ENCODE measurements at regions not wholly inside any gene's neighbourhood (a gene's known extent, or its start where the extent isn't known, plus 50 kb on each side); places are given as distances from the start of the nearest gene placed in this dataset.

DNA sequence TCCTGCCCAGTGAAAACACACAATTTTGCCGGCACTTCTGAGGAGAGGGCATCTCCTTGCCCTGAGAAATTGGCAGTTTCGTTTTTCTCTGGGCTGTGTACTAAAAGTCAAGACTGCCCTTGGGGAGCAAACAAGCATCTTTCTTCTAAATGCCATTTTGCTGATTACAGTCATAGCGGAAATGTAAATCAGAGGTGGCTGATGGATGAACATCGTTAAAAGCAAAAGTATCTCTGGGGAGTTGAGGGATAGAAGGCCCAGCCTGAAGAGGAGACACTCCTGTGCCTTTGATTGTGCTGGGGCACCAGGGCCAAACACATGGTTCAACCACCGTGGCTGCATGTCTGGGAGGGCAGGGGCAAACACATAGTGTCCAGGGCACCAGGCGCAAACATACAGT is 49.8 kb downstream of the ABCC12 start:
- Histone ChIP-seq H3K4me2 (ENCODE audit: insufficient read depth, low read length) (no peak overlapping the region), H3K4me3 (ENCODE audit: insufficient read depth, low read length) (no peak overlapping the region), H3K79me2 (ENCODE audit: insufficient read depth, low read length) (no peaks in the 10 kb centered on the region), H3K4me1 (ENCODE audit: insufficient read depth, low read length) (peaks cover 3% of the 10 kb centered on the region), H3K27ac (ENCODE audit: low read depth, low read length) (no peak overlapping the region), H3K27me3 (ENCODE audit: insufficient read depth, low read length) (peaks cover 10% of the 10 kb centered on the region), H2AFZ (ENCODE audit: low read length) (no peak overlapping the region), H3K36me3 (ENCODE audit: insufficient read depth, low read length) (no peaks in the 10 kb centered on the region), H3K9me3 (ENCODE audit: low read depth, low read length) (no peaks in the 10 kb centered on the region), H4K20me1 (ENCODE audit: insufficient read depth, low read length) (no peaks in the 10 kb centered on the region)
- no peak for TF ChIP-seq CTCF (IDR thresholded peaks at IDR 0.05; ENCODE audit: extremely low read depth, low read depth, low read length)
- DNase-seq (ENCODE audit: insufficient read length, low spot score, missing footprints): no peak

DNA sequence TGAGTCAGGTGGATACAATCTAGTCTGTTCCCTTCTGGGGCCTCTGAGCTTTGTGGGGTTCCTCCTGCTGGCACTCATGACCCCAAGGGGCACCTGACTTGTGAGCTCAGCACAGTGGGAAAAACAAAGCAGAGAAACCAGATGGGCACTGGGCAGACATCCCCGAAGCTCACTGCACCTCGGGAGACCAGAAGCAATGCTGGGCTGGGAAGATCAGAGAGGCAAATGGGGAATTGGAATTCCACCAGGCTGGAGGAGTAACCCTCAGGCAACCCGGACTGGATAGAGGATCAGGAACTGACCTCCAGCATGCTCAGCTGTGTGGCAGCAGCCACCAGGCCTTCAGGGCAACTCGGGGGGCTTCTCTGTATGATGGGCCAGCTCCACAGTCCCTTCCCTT is 50.3 kb downstream of the ABCC12 start:
- Histone ChIP-seq H4K20me1 (ENCODE audit: insufficient read depth, low read length) (no peaks in the 10 kb centered on the region), H2AFZ (ENCODE audit: low read length) (no peak overlapping the region), H3K27me3 (ENCODE audit: insufficient read depth, low read length) (peaks cover 9% of the 10 kb centered on the region), H3K36me3 (ENCODE audit: insufficient read depth, low read length) (no peaks in the 10 kb centered on the region), H3K79me2 (ENCODE audit: insufficient read depth, low read length) (no peaks in the 10 kb centered on the region), H3K9me3 (ENCODE audit: low read depth, low read length) (no peaks in the 10 kb centered on the region), H3K4me1 (ENCODE audit: insufficient read depth, low read length) (peaks cover 3% of the 10 kb centered on the region), H3K4me2 (ENCODE audit: insufficient read depth, low read length) (no peak overlapping the region), H3K27ac (ENCODE audit: low read depth, low read length) (no peak overlapping the region), H3K4me3 (ENCODE audit: insufficient read depth, low read length) (no peak overlapping the region)
- no peak for TF ChIP-seq CTCF (IDR thresholded peaks at IDR 0.05; ENCODE audit: extremely low read depth, low read depth, low read length)
- DNase-seq (ENCODE audit: insufficient read length, low spot score, missing footprints): peak; percentile 17

DNA sequence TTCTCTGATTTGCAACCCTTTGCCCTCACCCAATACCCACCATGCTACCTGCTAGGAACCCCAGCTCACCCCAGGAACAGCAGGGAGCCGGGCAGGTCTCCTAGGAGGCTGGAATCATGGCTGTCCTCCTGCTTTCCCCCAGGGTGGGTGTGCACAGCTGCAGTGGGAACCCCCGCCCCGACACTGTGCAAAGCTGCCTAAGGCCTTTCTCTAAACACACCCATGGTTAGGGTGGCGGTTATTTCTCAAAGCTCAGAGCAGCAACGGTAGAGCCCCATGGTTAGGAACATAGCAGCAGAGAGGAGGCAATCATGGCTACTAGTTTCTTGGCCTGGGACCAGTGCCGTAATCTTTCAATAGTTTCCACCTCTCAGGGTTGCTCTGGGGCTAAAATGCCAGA is 52.2 kb downstream of the ABCC12 start:
- Histone ChIP-seq H3K4me2 (ENCODE audit: insufficient read depth, low read length) (no peak overlapping the region), H3K27ac (ENCODE audit: low read depth, low read length) (no peak overlapping the region), H3K79me2 (ENCODE audit: insufficient read depth, low read length) (no peaks in the 10 kb centered on the region), H2AFZ (ENCODE audit: low read length) (no peak overlapping the region), H3K27me3 (ENCODE audit: insufficient read depth, low read length) (no peaks in the 10 kb centered on the region), H3K4me1 (ENCODE audit: insufficient read depth, low read length) (peaks cover 3% of the 10 kb centered on the region), H3K9me3 (ENCODE audit: low read depth, low read length) (no peaks in the 10 kb centered on the region), H3K36me3 (ENCODE audit: insufficient read depth, low read length) (no peaks in the 10 kb centered on the region), H4K20me1 (ENCODE audit: insufficient read depth, low read length) (no peaks in the 10 kb centered on the region), H3K4me3 (ENCODE audit: insufficient read depth, low read length) (no peak overlapping the region)
- DNase-seq (ENCODE audit: insufficient read length, low spot score, missing footprints): peak; percentile 45
- no peak for TF ChIP-seq CTCF (IDR thresholded peaks at IDR 0.05; ENCODE audit: extremely low read depth, low read depth, low read length)

DNA sequence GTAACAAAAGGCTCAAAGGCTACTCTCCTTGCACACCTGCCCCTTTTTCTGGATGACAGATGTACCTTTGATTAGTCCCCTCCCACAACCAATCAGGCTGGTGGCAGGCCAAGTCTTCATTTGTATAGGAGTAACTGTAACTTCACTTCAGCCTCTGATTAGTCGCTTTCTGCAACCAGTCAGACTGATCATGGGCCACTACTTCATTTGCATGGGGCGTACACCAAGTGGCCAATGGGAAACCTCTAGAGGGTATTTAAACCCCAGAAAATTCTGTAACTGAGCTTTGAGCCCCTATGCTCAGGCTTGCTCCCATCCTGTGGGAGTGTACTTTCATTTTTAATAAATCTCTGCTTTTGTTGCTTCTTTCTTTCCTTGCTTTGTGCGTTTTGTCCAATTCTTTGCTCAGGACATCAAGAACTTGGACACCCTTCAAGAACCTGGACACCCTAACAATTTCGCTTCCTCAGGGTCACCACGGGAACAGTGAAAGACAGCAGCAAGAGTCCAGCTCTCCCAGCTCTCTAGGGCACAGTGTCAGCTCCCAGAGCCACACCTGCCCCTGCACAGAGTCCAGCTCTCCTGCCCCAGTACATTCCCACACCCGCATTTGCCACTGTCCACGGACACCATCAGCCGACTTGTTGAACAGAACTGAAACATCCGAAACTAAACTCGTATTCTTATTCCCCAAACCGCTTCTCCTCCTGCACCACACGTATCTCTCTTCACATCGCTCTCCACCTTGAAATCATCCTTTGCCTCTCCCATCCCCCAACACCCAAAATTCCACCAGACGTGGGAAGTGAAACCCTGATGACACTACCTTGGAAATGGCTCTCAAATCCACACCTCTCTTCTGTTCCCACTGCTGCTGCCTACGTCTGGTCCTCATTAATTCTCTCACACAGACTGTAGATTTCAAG is 53.4 kb downstream of the ABCC12 start:
- no peaks in the 10 kb centered on the region for H3K9me3 ChIP-seq (ENCODE audit: low read depth, low read length)
- H2AFZ ChIP-seq (ENCODE audit: low read length): no peak overlapping the region
- no peaks in the 10 kb centered on the region for H3K27me3 ChIP-seq (ENCODE audit: insufficient read depth, low read length)
- no peaks in the 10 kb centered on the region for H3K36me3 ChIP-seq (ENCODE audit: insufficient read depth, low read length)
- H3K4me3 ChIP-seq (ENCODE audit: insufficient read depth, low read length): no peak overlapping the region
- H3K4me2 ChIP-seq (ENCODE audit: insufficient read depth, low read length): no peak overlapping the region
- no peak for TF ChIP-seq CTCF (IDR thresholded peaks at IDR 0.05; ENCODE audit: extremely low read depth, low read depth, low read length)
- peaks cover 3% of the 10 kb centered on the region for H3K4me1 ChIP-seq (ENCODE audit: insufficient read depth, low read length)
- DNase-seq (ENCODE audit: insufficient read length, low spot score, missing footprints): peak; percentile 56
- no peaks in the 10 kb centered on the region for H4K20me1 ChIP-seq (ENCODE audit: insufficient read depth, low read length)
- H3K27ac ChIP-seq (ENCODE audit: low read depth, low read length): no peak overlapping the region
- H3K79me2 ChIP-seq (ENCODE audit: insufficient read depth, low read length): no peaks in the 10 kb centered on the region
